ENCODE measurements at regions not wholly inside any gene's neighbourhood (a gene's known extent, or its start where the extent isn't known, plus 50 kb on each side); places are given as distances from the start of the nearest gene placed in this dataset.

DNA sequence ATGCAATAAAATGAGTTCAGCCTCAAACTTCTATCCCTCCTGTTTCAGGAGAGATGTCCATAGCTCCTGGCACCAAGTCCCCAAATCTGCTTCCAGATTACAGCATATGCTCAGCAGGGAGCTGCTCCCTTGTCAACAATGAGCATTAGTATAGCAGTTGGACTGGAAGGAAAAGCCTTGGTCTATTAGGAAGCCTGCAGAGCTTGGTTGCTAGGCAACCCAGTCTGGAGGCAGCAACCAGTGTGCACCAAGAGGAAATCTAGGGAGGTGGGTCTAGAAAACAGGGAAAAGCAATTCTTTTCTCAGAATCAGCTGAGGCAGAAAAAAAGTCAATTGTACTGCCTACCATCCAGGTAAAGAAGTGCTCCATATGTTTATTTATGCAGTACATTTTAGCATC, 229.5 kb upstream of the NMUR2 start:
- TF ChIP-seq CTCF (IDR thresholded peaks at IDR 0.05), result no peak
- TF ChIP-seq EZH2 (IDR thresholded peaks at IDR 0.05; ENCODE audit: borderline replicate concordance, insufficient read depth, low read depth, low read length, poor library complexity, severe bottlenecking), result no peak
- Histone ChIP-seq H3K9ac (ENCODE audit: low read length) (no peak overlapping the region), H3K4me1 (ENCODE audit: control insufficient read depth in 2 of 2, insufficient read depth in 2 of 2, low read length in 2 of 2) (no peaks in the 10 kb centered on the region), H2AFZ (ENCODE audit: insufficient read depth, low read depth, low read length, poor library complexity, severe bottlenecking) (no peak overlapping the region), H3K36me3 (replicated peaks in 1 of 2; ENCODE audit: control extremely low read depth in 1 of 2, control insufficient read depth in 1 of 2, extremely low read depth in 1 of 2, insufficient read depth in 2 of 2, low read length in 1 of 2) (no peaks in the 10 kb centered on the region), H4K20me1 (ENCODE audit: control insufficient read depth, insufficient read depth, low read length, poor library complexity, severe bottlenecking) (no peaks in the 10 kb centered on the region), H3K27ac (ENCODE audit: low read length in 2 of 2) (no peak overlapping the region), H3K4me3 (ENCODE audit: control extremely low read depth in 1 of 5, extremely low read depth in 1 of 5, insufficient read depth in 1 of 5, low read depth in 2 of 5, low read length in 4 of 5) (no peak overlapping the region), H3K27me3 (replicated peaks in 1 of 4; ENCODE audit: control extremely low read depth in 1 of 4, control insufficient read depth in 3 of 4, insufficient read depth in 4 of 4, low read length in 3 of 4) (no peaks in the 10 kb centered on the region), H3K79me2 (ENCODE audit: control insufficient read depth, insufficient read depth, low read length) (no peaks in the 10 kb centered on the region), H3K9me3 (ENCODE audit: control extremely low read depth in 1 of 3, control insufficient read depth in 2 of 3, insufficient read depth in 1 of 3, low read length in 2 of 3) (no peaks in the 10 kb centered on the region), H3K4me2 (replicated peaks; ENCODE audit: low read depth, low read length, poor library complexity, severe bottlenecking) (no peak overlapping the region)
- intact Hi-C loops (cut with micrococcal nuclease), result no loop called here
- Mint-ChIP-seq H3K27ac (no peak overlapping the region), H3K27me3 (no peaks in the 10 kb centered on the region), H3K9me3 (ENCODE audit: insufficient read depth) (no peaks in the 10 kb centered on the region), H3K4me1 (no peaks in the 10 kb centered on the region), H3K4me3 (no peak overlapping the region)
- ATAC-seq (ENCODE audit: low read depth), result no peak
- no peak for DNase-seq
- POLR2A ChIA-PET, result no interaction called here
- CTCF ChIA-PET, result no interaction called here

- H3K9me3 ChIP-seq (ENCODE audit: control extremely low read depth in 1 of 3, control insufficient read depth in 2 of 3, insufficient read depth in 1 of 3, low read length in 2 of 3), result no peaks in the 10 kb centered on the region
- H3K36me3 ChIP-seq (replicated peaks in 1 of 2; ENCODE audit: control extremely low read depth in 1 of 2, control insufficient read depth in 1 of 2, extremely low read depth in 1 of 2, insufficient read depth in 2 of 2, low read length in 1 of 2), result no peaks in the 10 kb centered on the region
- ChIA-PET POLR2A (no interaction called here), CTCF (no interaction called here)
- Mint-ChIP-seq H3K27me3 (no peaks in the 10 kb centered on the region), H3K9me3 (ENCODE audit: insufficient read depth) (no peaks in the 10 kb centered on the region), H3K4me3 (no peak overlapping the region), H3K4me1 (no peaks in the 10 kb centered on the region), H3K27ac (no peak overlapping the region)
- TF ChIP-seq CTCF (IDR thresholded peaks at IDR 0.05) (no peak), EZH2 (IDR thresholded peaks at IDR 0.05; ENCODE audit: borderline replicate concordance, insufficient read depth, low read depth, low read length, poor library complexity, severe bottlenecking) (no peak)
- H3K4me2 ChIP-seq (replicated peaks; ENCODE audit: low read depth, low read length, poor library complexity, severe bottlenecking), result no peak overlapping the region
- no peaks in the 10 kb centered on the region for H3K27me3 ChIP-seq (replicated peaks in 1 of 4; ENCODE audit: control extremely low read depth in 1 of 4, control insufficient read depth in 3 of 4, insufficient read depth in 4 of 4, low read length in 3 of 4)
- H3K9ac ChIP-seq (ENCODE audit: low read length), result no peak overlapping the region
- DNase-seq, result no peak
- H3K4me3 ChIP-seq (ENCODE audit: control extremely low read depth in 1 of 5, extremely low read depth in 1 of 5, insufficient read depth in 1 of 5, low read depth in 2 of 5, low read length in 4 of 5), result no peak overlapping the region
- no CpG with 5 or more reads among the region's 2 CpGs for WGBS (ENCODE audit: insufficient coverage)
- no peak for ATAC-seq (ENCODE audit: low read depth)
- intact Hi-C loops (cut with micrococcal nuclease), result no loop called here
- H3K79me2 ChIP-seq (ENCODE audit: control insufficient read depth, insufficient read depth, low read length), result no peaks in the 10 kb centered on the region
- H2AFZ ChIP-seq (ENCODE audit: insufficient read depth, low read depth, low read length, poor library complexity, severe bottlenecking), result no peak overlapping the region
- H4K20me1 ChIP-seq (ENCODE audit: control insufficient read depth, insufficient read depth, low read length, poor library complexity, severe bottlenecking), result no peaks in the 10 kb centered on the region
- no peak overlapping the region for H3K27ac ChIP-seq (ENCODE audit: low read length in 2 of 2)
- no peaks in the 10 kb centered on the region for H3K4me1 ChIP-seq (ENCODE audit: control insufficient read depth in 2 of 2, insufficient read depth in 2 of 2, low read length in 2 of 2)
These were observed 234.0 kb upstream of the NMUR2 start for GRCh38 chr5:152638996-152639552.
